UCSD-AML1 (cell line): ENCODE measurements at regions not wholly inside any gene's neighbourhood (a gene's known extent, or its start where the extent isn't known, plus 50 kb on each side); places are given as distances from the start of the nearest gene placed in this dataset.
"Not testable (repeated sequence)": the region's sequence is repeated elsewhere in the genome, so short reads cannot be mapped to it uniquely, and the experiment has no call there.

Experiments used
- DNase-seq: peaks from one replicate; lab custom pipeline; 2025; ENCODE audit not compliant: unreplicated experiment; lab: John Stamatoyannopoulos, UW

DNA sequence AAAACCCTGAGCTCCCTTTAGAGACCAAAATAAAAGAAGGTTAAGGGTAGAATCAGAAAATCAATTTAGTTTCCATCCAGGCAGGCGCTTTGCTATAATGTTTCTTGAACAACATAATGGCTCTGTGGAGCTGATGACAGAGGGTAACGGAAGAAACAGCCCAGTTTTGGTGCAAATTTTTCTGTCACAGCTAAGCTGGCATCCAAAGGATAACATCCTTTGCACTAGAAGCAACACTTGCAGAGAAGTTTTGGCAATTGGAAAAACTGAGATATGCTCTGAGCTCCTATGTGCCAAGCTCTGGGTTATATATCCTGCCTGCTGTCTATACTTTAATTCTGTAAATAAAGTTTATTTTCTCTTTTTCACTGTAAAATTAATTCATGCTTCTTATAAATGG is 495.3 kb upstream of the API5 start:
- DNase-seq = no peak

DNA sequence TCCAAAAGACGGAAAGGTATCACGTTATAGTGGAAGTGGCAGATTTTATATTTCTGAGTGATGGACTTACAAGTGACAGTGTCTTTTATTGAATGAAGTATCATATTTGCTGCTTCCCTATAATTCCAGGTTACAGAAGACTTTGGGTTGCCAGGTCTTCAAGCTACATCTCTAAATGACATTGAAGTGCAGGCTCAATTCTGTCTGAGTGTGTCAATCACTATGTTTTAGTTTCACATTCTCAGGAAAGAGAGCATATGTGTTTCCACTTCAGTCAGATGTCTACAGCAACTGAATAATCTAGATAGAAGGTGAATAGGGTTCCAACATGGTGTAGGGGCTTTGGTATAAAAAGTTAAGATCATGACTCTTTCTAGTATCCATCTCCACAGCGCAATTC is 492.7 kb upstream of the API5 start:
- no peak for DNase-seq

DNA sequence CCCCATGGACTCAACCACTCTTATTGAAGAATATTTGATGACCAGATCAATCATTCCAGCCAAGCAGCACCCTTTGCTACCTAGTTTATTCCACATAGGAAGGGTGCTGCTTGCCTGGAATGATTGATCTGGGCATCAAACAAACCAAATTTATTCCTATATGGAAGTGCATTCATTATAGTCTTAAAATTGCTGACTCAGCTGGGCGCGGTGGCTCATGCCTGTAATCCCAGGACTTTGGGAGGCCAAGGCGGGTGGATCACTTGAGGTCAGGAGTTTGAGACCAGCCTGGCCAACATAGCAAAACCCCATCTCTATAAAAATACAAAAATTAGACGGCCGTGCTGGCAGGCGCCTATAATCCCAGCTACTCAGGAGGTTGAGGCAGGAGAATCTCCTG is 489.6 kb upstream of the API5 start:
- DNase-seq = not testable (repeated sequence)

DNA sequence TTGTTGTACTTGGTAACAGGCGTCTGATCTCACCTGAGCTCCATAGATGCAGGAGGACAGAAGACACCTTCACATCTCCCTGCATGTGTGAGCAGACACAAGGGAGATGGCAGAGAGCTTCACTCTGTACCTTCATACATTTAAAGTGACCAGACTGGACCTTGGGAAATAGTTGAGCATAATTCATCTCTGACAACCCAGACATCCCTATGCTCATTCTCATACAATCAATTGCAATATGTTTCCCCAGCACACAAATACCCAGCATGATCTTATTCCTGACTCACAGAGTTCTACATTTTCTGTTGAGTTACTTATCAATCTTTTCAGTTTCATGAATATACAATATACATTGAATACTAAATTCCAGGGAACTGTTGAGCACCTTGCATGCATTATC is 488.2 kb upstream of the API5 start:
- no peak for DNase-seq

DNA sequence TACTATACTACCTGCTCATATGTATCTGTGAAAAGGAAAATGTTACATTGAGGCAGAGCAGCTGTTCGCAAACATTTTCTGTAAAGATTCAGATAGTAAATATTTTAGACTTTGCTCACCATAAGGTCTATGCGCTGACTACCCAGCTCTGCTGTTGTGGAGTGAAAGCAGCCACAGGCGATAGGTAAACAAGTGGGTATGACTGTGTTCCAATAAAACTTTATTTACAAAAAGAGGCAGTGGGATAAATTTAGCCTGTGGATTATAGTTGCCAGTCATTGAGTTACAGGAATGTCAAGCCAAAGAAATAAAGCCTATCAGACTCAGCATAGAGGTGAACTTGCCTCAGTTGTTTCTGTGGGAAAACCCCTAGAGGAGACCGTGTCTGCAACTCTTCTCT is 487.7 kb upstream of the API5 start:
- no peak for DNase-seq

DNA sequence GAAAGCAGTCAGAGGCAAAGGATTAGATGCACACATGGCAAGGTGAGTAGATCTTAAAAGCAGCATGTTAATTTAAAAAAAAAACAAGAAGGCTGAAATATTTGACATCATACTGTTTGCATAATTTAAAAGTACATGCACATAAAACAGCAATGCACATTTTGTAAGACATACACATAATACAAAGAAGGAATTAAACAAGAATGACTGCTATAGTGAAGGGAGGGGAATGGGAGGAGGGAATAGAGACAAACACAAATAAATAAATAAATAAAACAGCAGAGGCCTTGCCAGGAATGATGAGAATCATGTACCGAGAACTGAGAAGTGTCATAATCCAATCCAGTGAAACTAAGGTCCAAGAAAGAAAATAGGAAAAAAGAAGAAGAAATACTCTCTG is 486.2 kb upstream of the API5 start:
- no peak for DNase-seq

DNA sequence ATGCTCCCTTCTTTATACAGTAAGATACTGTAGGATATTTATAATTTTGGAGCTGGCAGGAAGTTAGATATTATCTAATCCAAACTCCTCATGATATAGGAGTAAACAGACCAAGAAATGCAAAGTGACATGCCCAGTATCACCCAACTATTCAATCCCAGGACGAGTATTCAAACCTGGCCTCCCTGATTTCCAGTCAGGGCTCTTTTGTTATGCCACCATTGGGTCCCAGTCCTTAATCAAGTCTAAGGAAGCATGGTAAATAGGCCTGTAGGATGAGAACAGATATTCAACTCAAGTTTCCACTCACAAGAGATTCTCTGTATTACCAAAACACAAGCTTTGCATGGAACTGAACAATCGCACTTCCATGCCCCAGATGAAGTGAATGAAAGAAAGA is 484.0 kb upstream of the API5 start:
- no peak for DNase-seq

DNA sequence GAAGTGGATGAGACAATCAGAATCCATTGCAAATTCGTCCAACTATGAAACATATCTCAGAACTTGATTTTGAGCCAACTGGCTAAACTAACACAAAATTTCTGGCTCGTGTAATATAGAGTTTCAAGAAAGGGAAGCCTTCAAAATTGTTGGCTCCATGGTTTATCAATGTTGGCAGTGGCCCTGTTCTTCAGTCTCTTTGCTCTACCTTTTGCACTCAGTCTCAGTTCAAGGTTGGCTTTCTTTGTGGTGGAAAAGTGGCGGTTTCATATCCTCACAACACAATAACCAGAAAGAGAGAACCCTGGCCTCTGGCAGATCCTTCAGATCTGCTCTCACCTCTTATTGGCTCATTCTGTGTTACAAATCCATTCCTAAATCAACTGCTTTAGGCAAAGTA is 473.8 kb upstream of the API5 start:
- no peak for DNase-seq

DNA sequence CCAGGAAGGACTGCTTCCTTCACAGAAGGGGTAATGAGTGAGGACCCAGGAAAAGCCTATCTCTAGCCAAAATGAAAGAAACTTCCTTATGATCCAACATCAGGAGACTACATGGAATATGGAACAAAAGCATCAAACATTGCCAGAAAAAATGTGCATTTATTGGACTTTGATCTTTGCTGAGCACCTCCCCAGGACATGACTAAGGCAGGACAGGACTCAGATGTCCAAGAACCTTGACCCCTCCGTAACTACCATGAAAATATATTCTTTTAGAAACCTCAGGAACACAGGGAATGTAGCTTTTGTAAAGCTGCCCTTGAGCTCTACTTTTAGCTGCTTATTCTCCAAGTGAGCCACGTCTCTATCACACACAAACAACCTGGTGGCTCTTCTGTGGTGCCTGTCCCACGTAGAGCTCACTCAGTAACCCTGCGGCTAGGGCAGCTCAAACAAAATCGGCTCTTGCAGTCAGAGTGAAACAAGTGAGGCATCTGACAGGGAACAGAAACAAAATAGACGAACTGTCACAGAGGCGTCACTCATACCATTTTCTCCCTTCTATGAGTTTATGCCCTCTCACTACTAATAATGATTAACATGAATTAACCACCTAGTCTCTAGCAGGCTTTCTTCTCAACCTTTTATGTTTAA is 471.5 kb upstream of the API5 start:
- DNase-seq = no peak

DNA sequence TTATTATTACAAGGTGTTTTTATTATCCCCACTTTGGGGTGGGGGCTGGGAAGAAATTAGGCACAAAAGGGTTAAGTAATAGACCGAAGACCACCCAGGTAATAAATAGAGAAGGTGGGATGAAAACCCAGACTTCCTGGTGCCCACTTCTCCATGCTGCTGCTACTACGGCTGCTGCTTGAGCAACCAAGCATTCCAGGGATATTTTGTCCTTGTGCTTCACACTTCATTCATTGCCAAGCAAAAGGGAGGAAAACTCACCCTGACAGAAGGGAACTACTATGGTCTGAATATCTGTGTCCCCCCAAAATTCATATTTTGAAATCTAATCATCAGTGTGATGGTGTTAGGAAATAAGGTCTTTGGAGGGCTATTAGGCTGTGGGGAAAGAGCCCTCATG is 470.9 kb upstream of the API5 start:
- DNase-seq = no peak

DNA sequence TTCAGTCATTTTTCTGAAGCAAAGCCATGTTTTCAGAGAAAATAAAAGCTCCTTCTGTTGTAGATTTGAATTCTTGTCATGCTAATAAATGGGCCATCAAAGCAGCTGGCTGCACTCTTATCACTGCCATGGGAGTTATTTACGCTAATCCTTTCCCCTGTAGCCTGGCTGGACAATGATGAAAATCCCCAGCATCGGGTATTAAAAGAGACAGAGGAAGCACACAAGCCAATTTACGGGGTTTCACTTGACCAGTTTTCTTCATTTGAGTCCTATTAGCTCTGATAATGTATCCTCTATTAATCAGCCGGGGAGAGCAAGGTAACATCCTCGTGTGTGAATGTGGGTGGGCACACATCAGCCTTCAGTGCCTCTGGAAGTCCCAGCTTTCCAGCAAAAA is 470.2 kb upstream of the API5 start:
- no peak for DNase-seq

DNA sequence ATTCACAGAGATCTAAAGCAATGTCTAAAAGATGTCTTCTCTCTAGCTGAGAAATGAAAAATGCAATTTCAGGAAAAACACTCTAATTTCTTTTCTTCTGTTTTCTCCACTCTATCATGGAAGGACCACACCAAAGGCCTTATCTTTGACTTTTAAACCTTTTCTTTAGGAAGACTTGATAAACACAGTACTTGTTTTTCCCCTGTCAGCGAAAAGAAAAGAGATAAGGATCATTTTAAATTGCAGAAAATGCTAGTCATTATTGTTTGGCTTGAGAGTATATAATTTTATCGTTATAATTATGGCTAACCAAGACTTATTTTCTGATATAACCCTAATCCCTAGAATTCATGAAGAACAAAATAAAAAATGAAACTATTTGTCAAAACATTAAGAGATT is 462.4 kb upstream of the API5 start:
- no peak for DNase-seq

DNA sequence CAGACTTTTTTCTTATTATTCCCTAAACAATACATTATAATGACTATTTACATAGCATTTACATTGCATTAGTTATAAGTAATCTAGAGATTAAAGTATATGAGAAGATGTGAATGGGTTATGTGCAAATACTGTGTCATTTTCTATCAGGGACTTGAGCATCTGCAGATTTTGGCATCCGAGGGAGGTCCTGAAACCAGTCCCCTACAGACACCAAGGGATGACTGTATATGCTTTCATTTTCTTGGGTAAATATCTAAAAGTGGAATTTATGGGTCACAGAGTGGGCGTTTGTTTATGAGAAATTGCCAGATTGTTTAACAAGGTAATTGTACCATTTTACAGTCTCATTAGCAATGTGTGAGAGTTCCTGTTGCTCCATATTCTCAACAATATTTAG is 454.5 kb upstream of the API5 start:
- no peak for DNase-seq

DNA sequence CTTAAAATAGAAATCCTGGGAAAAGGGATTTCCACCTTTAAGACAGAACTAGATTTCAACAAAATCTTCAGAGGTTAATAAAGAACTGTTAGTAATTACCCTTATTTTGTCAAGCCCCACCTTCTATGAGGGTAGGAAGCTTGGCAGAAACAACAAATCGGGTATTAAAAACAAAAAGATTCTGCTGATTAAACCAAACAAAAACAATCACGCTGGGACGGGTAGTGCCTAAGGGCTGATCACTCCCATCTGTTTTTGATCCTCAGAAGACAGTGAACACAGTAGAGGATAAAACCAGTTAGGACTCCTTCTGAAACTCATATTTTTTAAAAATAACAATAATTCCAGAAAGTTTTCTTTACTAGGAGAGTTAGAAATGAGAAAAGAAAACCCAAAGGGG is 441.3 kb upstream of the API5 start:
- DNase-seq = no peak

DNA sequence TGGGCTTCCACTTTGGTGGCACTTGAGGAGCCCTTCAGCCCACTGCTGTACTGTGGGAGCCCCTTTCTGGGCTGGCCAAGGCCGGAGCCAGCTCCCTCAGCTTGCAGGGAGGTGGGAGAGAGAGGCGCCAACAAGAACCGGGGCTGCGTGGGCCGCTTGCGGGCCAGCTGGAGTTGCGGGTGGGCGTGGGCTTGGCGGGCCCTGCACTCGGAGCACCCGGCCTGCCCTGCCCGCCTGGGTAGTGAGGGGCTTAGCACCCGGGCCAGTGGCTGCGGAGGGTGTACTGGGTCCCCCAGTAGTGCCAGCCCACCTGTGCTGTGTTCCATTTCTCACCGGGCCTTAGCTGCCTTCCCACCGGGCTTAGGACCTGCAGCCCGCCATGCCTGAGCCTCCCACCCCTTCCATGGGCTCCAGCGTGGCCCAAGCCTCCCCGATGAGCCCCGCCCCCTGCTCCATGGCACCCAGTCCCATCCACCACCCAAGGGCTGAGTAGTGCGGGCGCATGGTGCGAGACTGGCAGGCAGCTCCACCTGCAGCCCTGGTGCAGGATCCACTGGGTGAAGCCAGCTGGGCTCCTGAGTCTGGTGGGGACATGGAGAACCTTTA is 437.9 kb upstream of the API5 start:
- DNase-seq = not testable (repeated sequence)

DNA sequence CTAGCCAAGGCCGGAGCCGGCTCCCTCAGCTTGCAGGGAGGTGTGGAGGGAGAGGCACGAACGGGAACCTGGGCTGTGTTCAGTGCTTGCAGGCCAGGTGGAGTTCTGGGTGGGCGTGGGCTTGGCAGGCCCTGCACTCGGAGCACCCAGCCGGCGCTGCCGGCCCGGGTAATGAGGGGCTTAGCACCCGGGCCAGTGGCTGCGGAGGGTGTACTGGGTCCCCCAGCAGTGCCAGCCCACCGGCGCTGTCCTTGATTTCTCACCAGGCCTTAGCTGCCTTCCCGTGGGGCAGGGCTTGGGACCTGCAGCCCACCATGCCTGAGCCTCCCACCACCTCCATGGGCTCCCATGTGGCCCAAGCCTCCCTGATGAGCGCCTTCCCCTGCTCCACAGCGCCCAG is 430.5 kb upstream of the API5 start:
- DNase-seq = not testable (repeated sequence)

DNA sequence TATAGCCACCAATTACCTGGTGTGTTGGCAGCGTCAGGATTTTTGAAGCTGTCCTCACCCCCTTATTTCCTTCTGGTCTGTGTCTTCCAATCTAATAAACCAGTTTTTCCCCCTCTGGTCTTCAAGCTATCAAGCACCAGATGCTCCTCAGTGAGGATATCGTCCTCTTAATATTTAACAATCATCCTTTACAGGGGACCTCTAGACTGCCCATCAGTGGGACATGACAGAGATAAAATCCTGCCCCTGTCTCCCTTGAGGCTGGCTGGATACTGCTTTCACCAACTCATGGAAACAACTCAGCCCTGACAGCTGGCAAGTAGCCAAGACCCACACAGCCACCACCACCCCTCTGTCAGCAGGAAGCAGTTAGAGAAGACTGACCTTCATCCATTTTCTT is 421.0 kb upstream of the API5 start:
- DNase-seq = no peak

DNA sequence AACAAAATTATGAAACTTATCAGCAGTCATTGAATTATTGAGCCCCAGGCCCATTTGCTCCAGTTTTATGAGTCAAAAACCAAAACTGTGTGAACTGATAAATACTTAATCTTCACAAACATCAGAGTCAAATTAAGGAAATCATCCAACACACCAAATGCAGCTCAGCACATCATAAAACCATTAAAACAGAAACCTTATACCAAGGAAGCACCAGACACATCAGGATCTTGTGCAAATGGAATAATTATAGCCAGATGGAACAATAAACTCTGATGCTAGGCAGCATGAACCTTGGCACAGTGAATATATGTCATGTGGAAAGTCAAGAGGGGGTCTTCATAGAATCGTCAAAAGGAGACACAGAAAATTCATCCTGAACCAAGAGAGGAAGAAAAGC is 410.7 kb upstream of the API5 start:
- no peak for DNase-seq

DNA sequence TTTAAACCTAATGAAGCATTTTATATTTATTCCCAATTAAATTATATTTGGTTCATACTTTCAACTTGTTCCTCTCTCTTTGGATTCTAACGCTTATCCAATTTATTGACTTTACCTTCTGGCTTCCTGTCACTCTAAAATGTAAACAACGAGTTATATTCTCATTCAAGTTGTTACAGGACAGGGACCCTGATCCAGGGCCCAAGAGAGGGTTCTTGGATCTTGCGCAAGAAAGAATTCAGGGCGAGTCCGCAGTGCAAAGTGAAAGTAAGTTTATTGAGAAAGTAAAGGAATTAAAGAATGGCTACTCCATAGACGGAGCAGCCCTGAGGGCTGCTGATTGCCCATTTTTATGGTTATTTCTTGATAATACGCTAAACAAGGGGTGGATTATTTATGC is 405.6 kb upstream of the API5 start:
- no peak for DNase-seq

DNA sequence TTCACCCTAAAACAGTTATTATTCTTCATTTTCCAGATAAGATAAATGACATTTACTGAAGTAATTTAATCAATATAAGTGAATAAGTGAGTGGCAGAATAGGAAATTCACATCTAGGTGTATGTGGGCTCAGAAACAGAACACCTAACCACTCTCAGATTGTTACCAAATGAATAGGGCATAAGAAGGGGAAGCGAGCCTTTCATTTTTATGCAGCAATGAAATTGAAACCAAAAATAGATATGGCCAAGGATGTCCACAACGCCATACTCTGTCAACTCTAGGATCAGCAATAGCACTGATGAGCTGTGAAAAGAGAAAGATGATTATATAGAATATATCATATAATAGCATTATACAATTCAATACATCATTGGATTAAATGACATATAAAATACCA is 398.1 kb upstream of the API5 start:
- no peak for DNase-seq

DNA sequence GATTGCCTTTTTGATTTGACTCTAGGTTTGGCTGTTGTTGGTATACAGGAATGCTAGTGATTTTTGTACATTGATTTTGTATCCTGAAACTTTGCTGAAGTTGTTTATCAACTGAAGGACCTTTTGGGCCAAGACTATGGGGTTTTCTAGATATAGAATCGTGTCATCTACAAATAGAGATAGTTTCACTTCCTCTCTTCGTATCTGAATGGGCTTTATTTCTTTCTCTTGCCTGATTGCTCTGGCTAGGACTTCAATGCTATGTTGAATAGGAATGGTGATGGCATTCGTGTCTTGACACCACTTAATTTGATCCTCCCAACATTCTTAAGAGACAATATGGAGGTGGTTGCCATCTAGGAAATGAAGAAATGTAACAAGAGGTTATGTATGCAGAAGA is 388.1 kb upstream of the API5 start:
- DNase-seq = no peak

DNA sequence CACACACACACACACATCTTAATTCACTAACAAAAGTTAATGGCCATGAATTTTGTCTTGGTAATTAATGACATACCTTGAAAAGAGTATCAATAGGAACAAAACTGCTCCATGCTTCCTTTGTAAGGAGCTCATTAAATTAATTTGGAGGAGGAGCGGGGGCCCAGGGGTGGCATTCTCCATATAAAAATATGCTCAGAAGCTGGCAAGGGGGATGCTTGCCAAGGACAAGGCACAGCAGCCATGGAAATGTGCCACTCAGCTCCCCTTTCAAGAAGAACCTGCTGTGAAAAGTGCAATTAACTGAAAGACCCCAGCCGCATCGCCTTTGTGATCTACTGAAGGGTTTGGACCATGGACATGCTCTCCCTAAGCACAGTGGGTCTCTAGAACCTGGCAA is 385.9 kb upstream of the API5 start:
- no peak for DNase-seq

DNA sequence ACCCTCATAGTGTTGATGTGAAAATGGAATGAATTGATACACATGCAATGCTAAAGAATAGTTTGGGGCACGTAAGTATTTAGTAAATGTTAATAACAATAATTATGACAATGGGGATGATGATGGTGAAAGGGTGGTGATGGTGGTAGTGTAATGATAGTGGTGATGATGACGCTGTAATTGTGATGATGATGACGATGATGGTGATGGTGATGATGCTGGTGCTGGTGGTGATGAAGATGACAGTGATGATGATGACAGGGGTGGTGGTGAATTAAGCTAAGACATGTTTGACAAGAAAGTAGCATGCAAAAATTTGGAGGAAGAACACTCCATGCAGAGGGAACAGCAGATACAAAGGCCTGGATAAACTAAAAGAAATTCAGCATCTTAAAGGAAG is 364.4 kb upstream of the API5 start:
- no peak for DNase-seq
